ENCODE measurements at regions not wholly inside any gene's neighbourhood (a gene's known extent, or its start where the extent isn't known, plus 50 kb on each side); places are given as distances from the start of the nearest gene placed in this dataset.

DNA sequence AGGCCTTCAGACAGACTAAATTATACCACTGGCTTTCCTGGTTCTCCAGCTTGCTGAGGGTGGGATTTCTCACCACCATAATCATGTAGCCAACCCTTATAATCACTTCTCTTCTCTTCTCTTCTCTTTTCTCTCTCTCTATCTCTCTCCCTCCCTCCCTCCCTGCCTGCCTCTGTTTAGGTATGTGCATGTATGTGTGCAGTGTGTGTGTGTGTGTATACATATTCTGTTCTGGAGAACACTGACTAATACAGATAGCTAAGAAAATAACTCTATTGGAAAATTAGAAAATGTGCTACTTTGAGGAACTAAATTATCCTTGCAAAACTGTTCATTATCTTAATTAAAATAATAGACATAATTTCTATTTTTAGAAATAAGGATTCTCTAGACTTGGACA lies 118.6 kb upstream of the GADL1 start:
- TF ChIP-seq, protein P1, sequence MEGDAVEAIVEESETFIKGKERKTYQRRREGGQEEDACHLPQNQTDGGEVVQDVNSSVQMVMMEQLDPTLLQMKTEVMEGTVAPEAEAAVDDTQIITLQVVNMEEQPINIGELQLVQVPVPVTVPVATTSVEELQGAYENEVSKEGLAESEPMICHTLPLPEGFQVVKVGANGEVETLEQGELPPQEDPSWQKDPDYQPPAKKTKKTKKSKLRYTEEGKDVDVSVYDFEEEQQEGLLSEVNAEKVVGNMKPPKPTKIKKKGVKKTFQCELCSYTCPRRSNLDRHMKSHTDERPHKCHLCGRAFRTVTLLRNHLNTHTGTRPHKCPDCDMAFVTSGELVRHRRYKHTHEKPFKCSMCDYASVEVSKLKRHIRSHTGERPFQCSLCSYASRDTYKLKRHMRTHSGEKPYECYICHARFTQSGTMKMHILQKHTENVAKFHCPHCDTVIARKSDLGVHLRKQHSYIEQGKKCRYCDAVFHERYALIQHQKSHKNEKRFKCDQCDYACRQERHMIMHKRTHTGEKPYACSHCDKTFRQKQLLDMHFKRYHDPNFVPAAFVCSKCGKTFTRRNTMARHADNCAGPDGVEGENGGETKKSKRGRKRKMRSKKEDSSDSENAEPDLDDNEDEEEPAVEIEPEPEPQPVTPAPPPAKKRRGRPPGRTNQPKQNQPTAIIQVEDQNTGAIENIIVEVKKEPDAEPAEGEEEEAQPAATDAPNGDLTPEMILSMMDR (optimal IDR thresholded peaks at IDR 0.05 in 1 of 3, IDR thresholded peaks at IDR 0.05 in 1 of 3, conservative IDR thresholded peaks at IDR 0.05 in 1 of 3; ENCODE audit: extremely low read depth in 1 of 3, insufficient read depth in 2 of 3, low read length in 3 of 3): no peak
- no peak for TF ChIP-seq EZH2 (IDR thresholded peaks at IDR 0.05; ENCODE audit: low read length)

All from keratinocyte (primary cell).